OCI-LY3 (cell line): ENCODE measurements at regions not wholly inside any gene's neighbourhood (a gene's known extent, or its start where the extent isn't known, plus 50 kb on each side); places are given as distances from the start of the nearest gene placed in this dataset.

Source experiments
- EZH2phosphoT487 ChIP-seq: fragments of 200-600 bp; shearing (Covaris generic); IDR thresholded peaks from 2 replicates; pipeline ENCODE4 v1.6.1; 2018; ENCODE audit warnings: antibody characterized with exemption, mixed run types, low read depth
- TF ChIP-seq, protein P1 (sequence below): fragments of 200-600, 300-600 bp; sonication (generic); IDR thresholded peaks from 2 replicates; pipeline ENCODE4 v1.5.1; 2014; ENCODE audit warnings: antibody characterized with exemption, low read length, low read depth

DNA sequence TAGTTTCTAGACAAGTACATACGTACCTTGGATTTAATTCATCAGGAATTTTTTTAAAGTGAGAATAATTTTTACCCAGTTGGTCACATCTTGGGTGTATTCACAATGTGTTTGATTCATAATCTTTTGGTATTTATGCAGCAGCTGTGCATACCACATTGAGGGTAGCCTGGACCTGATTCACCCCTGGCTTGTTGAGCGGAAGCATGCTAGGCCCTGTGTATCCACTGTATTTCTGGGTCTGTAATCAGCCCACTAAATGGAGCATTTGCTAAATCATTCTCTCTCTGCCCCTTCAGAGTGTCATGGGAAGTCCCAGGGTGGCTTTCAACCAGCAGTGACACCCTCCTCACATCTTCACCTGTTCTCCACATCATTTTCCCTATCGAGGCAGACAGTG lies 203.8 kb upstream of the RGS6 start:
- TF ChIP-seq, protein P1, sequence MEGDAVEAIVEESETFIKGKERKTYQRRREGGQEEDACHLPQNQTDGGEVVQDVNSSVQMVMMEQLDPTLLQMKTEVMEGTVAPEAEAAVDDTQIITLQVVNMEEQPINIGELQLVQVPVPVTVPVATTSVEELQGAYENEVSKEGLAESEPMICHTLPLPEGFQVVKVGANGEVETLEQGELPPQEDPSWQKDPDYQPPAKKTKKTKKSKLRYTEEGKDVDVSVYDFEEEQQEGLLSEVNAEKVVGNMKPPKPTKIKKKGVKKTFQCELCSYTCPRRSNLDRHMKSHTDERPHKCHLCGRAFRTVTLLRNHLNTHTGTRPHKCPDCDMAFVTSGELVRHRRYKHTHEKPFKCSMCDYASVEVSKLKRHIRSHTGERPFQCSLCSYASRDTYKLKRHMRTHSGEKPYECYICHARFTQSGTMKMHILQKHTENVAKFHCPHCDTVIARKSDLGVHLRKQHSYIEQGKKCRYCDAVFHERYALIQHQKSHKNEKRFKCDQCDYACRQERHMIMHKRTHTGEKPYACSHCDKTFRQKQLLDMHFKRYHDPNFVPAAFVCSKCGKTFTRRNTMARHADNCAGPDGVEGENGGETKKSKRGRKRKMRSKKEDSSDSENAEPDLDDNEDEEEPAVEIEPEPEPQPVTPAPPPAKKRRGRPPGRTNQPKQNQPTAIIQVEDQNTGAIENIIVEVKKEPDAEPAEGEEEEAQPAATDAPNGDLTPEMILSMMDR: no peak
- TF ChIP-seq EZH2phosphoT487: no peak
